NT2/D1 (cell line): ENCODE measurements at regions not wholly inside any gene's neighbourhood (a gene's known extent, or its start where the extent isn't known, plus 50 kb on each side); places are given as distances from the start of the nearest gene placed in this dataset.

Experiments
- SUZ12 ChIP-seq: IDR thresholded peaks from 2 replicates; pipeline ENCODE4 v1.6.1; 2011; ENCODE audit not compliant: insufficient read length, insufficient read depth; ENCODE audit errors: extremely low read depth
- YY1 ChIP-seq: IDR thresholded peaks from 2 replicates; pipeline ENCODE4 v1.6.1; 2011; ENCODE audit not compliant: insufficient read length, insufficient read depth

- TF ChIP-seq YY1, result no peak
- TF ChIP-seq SUZ12, result no peak
Measured at GRCh38 chr5:155514105-155514563, 500.6 kb downstream of the KIF4B start.
